Esophagus muscularis mucosa (tissue), 3 donors: ENCODE measurements at regions not wholly inside any gene's neighbourhood (a gene's known extent, or its start where the extent isn't known, plus 50 kb on each side); places are given as distances from the start of the nearest gene placed in this dataset.

ENCODE experiments used
- CTCF ChIP-seq, 3 experiments: fragments of 200-600 bp in 2 of 3; fragments of 450-650 bp in 1 of 3; sonication (generic) in 2 of 3; IDR thresholded peaks; one replicate each; pipeline ENCODE4 v1.5.1; 2017 to 2019; ENCODE audit warnings: antibody characterized with exemption in 3 of 3, mild to moderate bottlenecking in 2 of 3, moderate library complexity in 1 of 3
- POLR2AphosphoS5 ChIP-seq, 2 donors: sonication (generic); formaldehyde crosslinking; IDR thresholded peaks; one replicate each; pipeline ENCODE4 v1.6.1; 2017; ENCODE audit warnings: antibody characterized with exemption in 2 of 2

GRCh38 chr14:106728611-106729010 lies 1202.2 kb downstream of the TMEM121 start:
- TF ChIP-seq CTCF (IDR thresholded peaks at IDR 0.05) (no peak), POLR2AphosphoS5 (IDR thresholded peaks at IDR 0.05) (no peak)
